ENCODE measurements at regions not wholly inside any gene's neighbourhood (a gene's known extent, or its start where the extent isn't known, plus 50 kb on each side); places are given as distances from the start of the nearest gene placed in this dataset.

GRCh38 chr5:18119156-18119785, 485.0 kb downstream of the TAF11L14 start:
- no peak for DNase-seq

GRCh38 chr5:18141222-18141621, 507.0 kb downstream of the TAF11L14 start:
- no peak for DNase-seq

GRCh38 chr5:18142831-18143230, 508.6 kb downstream of the TAF11L14 start:
- no peak for DNase-seq

- DNase-seq: no peak
Observed at GRCh38 chr5:18152671-18153070, 518.4 kb downstream of the TAF11L14 start.

- no peak for DNase-seq
Observed at GRCh38 chr5:18158166-18158565, 523.9 kb downstream of the TAF11L14 start.

GRCh38 chr5:18159331-18159730, 525.1 kb downstream of the TAF11L14 start:
- no peak for DNase-seq

- no peak for DNase-seq
Observed at GRCh38 chr5:18171684-18172083, 537.4 kb downstream of the TAF11L14 start.

- DNase-seq: no peak
Observed at GRCh38 chr5:18179579-18179978, 545.3 kb downstream of the TAF11L14 start.

GRCh38 chr5:18181575-18181974, 547.3 kb downstream of the TAF11L14 start:
- DNase-seq: no peak

GRCh38 chr5:18195910-18196309, 561.6 kb downstream of the TAF11L14 start:
- no peak for DNase-seq

- no peak for DNase-seq
Observed at GRCh38 chr5:18197734-18198133, 563.5 kb downstream of the TAF11L14 start.

GRCh38 chr5:18202164-18202563, 567.9 kb downstream of the TAF11L14 start:
- no peak for DNase-seq

- no peak for DNase-seq
Observed at GRCh38 chr5:18203296-18203695, 569.0 kb downstream of the TAF11L14 start.

GRCh38 chr5:18213666-18214065, 579.4 kb downstream of the TAF11L14 start:
- DNase-seq: no peak

GRCh38 chr5:18216016-18216415, 581.8 kb downstream of the TAF11L14 start:
- no peak for DNase-seq

GRCh38 chr5:18216729-18217128, 582.5 kb downstream of the TAF11L14 start:
- no peak for DNase-seq

- DNase-seq: no peak
Observed at GRCh38 chr5:18219241-18219640, 585.0 kb downstream of the TAF11L14 start.

GRCh38 chr5:18220631-18221030, 586.4 kb downstream of the TAF11L14 start:
- no peak for DNase-seq

GRCh38 chr5:18236386-18236785, 602.1 kb downstream of the TAF11L14 start:
- DNase-seq: no peak

GRCh38 chr5:18238321-18238720, 604.1 kb downstream of the TAF11L14 start:
- no peak for DNase-seq

GRCh38 chr5:18240971-18241370, 606.7 kb downstream of the TAF11L14 start:
- no peak for DNase-seq

- DNase-seq: no peak
Observed at GRCh38 chr5:18243846-18244245, 609.6 kb downstream of the TAF11L14 start.

GRCh38 chr5:18244309-18244708, 610.0 kb downstream of the TAF11L14 start:
- no peak for DNase-seq

- DNase-seq: no peak
Observed at GRCh38 chr5:18252559-18252958, 618.3 kb downstream of the TAF11L14 start.

GRCh38 chr5:18264126-18264882, 630.0 kb downstream of the TAF11L14 start:
- no peak for DNase-seq

Measured in DMS153 (cell line).